WI38 (cell line): ENCODE measurements at regions not wholly inside any gene's neighbourhood (a gene's known extent, or its start where the extent isn't known, plus 50 kb on each side); places are given as distances from the start of the nearest gene placed in this dataset.

Experiments
- H3K4me3 ChIP-seq: 2 replicates; pipeline ENCODE4 v1.5.1; 2011; ENCODE audit warnings: low read depth, mild to moderate bottlenecking, control low read depth, low read length
- CTCF ChIP-seq: IDR thresholded peaks from 2 replicates; pipeline ENCODE4 v1.5.1; 2012; ENCODE audit warnings: low read depth, mild to moderate bottlenecking, control low read depth, low read length

GRCh38 chr7:25294624-25295023 is 66.3 kb upstream of the NPVF start:
- H3K4me3 ChIP-seq = no peak overlapping the region
- no peak for TF ChIP-seq CTCF

GRCh38 chr7:25295387-25295786 is 67.1 kb upstream of the NPVF start:
- no peak overlapping the region for H3K4me3 ChIP-seq
- TF ChIP-seq CTCF = no peak

GRCh38 chr7:25296086-25296485 is 67.8 kb upstream of the NPVF start:
- no peak for TF ChIP-seq CTCF
- H3K4me3 ChIP-seq = no peak overlapping the region

- H3K4me3 ChIP-seq = no peak overlapping the region
- TF ChIP-seq CTCF = no peak
These were observed 69.0 kb upstream of the NPVF start for GRCh38 chr7:25297278-25297677.

GRCh38 chr7:25303281-25304181 is 75.2 kb upstream of the NPVF start:
- no peak overlapping the region for H3K4me3 ChIP-seq
- no peak for TF ChIP-seq CTCF

GRCh38 chr7:25304691-25305090 is 76.4 kb upstream of the NPVF start:
- no peak overlapping the region for H3K4me3 ChIP-seq
- TF ChIP-seq CTCF = no peak

- no peak overlapping the region for H3K4me3 ChIP-seq
- TF ChIP-seq CTCF = no peak
These were observed 77.5 kb upstream of the NPVF start for GRCh38 chr7:25305831-25306230.
